ENCODE measurements at regions not wholly inside any gene's neighbourhood (a gene's known extent, or its start where the extent isn't known, plus 50 kb on each side); places are given as distances from the start of the nearest gene placed in this dataset.

DNA sequence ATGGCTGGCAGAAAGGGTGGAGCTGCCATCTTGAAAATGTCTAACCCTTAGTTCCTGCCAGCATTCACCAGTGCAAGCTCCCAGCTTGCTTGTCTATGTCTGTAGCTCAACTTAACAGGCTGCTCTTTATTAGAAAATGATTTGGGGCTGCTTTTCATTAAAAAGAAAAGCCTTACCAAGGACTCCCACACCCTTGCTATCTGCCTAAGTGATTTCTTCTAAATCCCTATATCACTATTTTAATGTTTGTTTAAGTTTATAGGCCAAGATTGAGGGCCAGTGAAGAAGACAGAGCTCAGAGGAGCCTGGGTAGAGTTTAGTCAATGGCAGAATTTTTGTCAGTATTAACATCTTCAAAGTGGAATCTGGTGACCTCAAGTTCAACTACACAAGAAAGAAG, 336.8 kb upstream of the CHRM3 start:
- no peaks in the 10 kb centered on the region for H3K9me3 ChIP-seq (ENCODE audit: insufficient read depth, low read depth)
- H3K4me2 ChIP-seq: no peak overlapping the region
- H3K27ac ChIP-seq: no peak overlapping the region
- H3F3A ChIP-seq (ENCODE audit: insufficient read depth, low read depth): no peaks in the 10 kb centered on the region
- no peaks in the 10 kb centered on the region for H3K27me3 ChIP-seq (ENCODE audit: insufficient read depth, low read depth)
- H3K4me1 ChIP-seq (replicated peaks; ENCODE audit: insufficient read depth): no peaks in the 10 kb centered on the region
- no peak overlapping the region for H2AFZ ChIP-seq
- no peak for DNase-seq
- H3K36me3 ChIP-seq (ENCODE audit: low read depth): no peaks in the 10 kb centered on the region
- BruUV-seq (replicated peaks): no TSS peak
- POLR2A ChIA-PET (ENCODE audit: unreplicated experiment): no interaction called here
- CTCF ChIA-PET: no interaction called here
- H3K79me2 ChIP-seq (ENCODE audit: low read depth): no peaks in the 10 kb centered on the region
- intact Hi-C loops (cut with micrococcal nuclease; ENCODE audit: unreplicated experiment): no loop called here
- H3K9me2 ChIP-seq (ENCODE audit: insufficient read depth): no peaks in the 10 kb centered on the region
- TF ChIP-seq, protein P1, sequence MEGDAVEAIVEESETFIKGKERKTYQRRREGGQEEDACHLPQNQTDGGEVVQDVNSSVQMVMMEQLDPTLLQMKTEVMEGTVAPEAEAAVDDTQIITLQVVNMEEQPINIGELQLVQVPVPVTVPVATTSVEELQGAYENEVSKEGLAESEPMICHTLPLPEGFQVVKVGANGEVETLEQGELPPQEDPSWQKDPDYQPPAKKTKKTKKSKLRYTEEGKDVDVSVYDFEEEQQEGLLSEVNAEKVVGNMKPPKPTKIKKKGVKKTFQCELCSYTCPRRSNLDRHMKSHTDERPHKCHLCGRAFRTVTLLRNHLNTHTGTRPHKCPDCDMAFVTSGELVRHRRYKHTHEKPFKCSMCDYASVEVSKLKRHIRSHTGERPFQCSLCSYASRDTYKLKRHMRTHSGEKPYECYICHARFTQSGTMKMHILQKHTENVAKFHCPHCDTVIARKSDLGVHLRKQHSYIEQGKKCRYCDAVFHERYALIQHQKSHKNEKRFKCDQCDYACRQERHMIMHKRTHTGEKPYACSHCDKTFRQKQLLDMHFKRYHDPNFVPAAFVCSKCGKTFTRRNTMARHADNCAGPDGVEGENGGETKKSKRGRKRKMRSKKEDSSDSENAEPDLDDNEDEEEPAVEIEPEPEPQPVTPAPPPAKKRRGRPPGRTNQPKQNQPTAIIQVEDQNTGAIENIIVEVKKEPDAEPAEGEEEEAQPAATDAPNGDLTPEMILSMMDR (conservative IDR thresholded peaks at IDR 0.05): no peak
- TF ChIP-seq EZH2 (IDR thresholded peaks at IDR 0.05; ENCODE audit: low read depth): no peak
- H4K20me1 ChIP-seq (ENCODE audit: insufficient read depth): no peaks in the 10 kb centered on the region
- no peak overlapping the region for H3K4me3 ChIP-seq

- Histone ChIP-seq H3K9me2 (ENCODE audit: insufficient read depth) (no peaks in the 10 kb centered on the region), H3K4me3 (no peak overlapping the region)
Measured at GRCh38 chr1:239044829-239045228, 341.5 kb upstream of the CHRM3 start.

DNA sequence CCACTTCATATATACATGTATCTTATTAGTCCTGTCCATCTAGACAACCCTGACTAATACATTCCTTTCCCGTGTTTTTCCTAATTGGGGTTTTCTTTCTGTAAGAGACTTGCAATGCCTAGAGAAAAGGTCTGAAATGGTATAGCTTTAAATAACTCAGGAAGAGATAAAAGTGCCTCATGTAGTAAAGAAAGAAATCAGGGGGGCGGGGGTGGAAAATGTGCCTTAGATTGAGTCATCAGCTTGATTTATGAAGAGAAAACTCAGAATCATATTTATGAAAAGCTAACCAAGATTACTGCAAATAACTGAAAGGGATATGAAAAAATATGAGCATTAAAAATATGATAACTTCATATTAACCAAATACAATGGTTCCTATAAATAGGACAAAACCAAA, 345.8 kb upstream of the CHRM3 start:
- ChIA-PET CTCF (no interaction called here), POLR2A (ENCODE audit: unreplicated experiment) (no interaction called here)
- Histone ChIP-seq H3K4me3 (no peak overlapping the region), H3K9me3 (ENCODE audit: insufficient read depth, low read depth) (no peaks in the 10 kb centered on the region), H3K9me2 (ENCODE audit: insufficient read depth) (no peaks in the 10 kb centered on the region), H3K79me2 (ENCODE audit: low read depth) (no peaks in the 10 kb centered on the region), H3K27ac (no peak overlapping the region), H3K27me3 (ENCODE audit: insufficient read depth, low read depth) (peaks cover 8% of the 10 kb centered on the region; the same call in 1 of the 2 replicates), H3K36me3 (ENCODE audit: low read depth) (no peaks in the 10 kb centered on the region), H3K4me2 (no peak overlapping the region), H2AFZ (no peak overlapping the region), H3F3A (ENCODE audit: insufficient read depth, low read depth) (no peaks in the 10 kb centered on the region), H3K4me1 (replicated peaks; ENCODE audit: insufficient read depth) (no peaks in the 10 kb centered on the region), H4K20me1 (ENCODE audit: insufficient read depth) (no peaks in the 10 kb centered on the region)
- TF ChIP-seq EZH2 (IDR thresholded peaks at IDR 0.05; ENCODE audit: low read depth): no peak
- TF ChIP-seq, protein P1 (conservative IDR thresholded peaks at IDR 0.05): no peak
- no TSS peak for BruUV-seq (replicated peaks)
- intact Hi-C loops (cut with micrococcal nuclease; ENCODE audit: unreplicated experiment): no loop called here
- no peak for DNase-seq

More at GRCh38 chr1:239044829-239045228, 341.5 kb upstream of the CHRM3 start:
- ChIA-PET CTCF (no interaction called here), POLR2A (ENCODE audit: unreplicated experiment) (no interaction called here)
- no peak for DNase-seq
- Histone ChIP-seq H3K36me3 (ENCODE audit: low read depth) (no peaks in the 10 kb centered on the region), H3K79me2 (ENCODE audit: low read depth) (no peaks in the 10 kb centered on the region), H2AFZ (no peak overlapping the region), H3K27ac (no peak overlapping the region), H3K4me2 (no peak overlapping the region), H3K4me1 (replicated peaks; ENCODE audit: insufficient read depth) (no peaks in the 10 kb centered on the region), H4K20me1 (ENCODE audit: insufficient read depth) (no peaks in the 10 kb centered on the region), H3K9me3 (ENCODE audit: insufficient read depth, low read depth) (no peaks in the 10 kb centered on the region), H3K27me3 (ENCODE audit: insufficient read depth, low read depth) (peaks cover 8% of the 10 kb centered on the region; the same call in 1 of the 2 replicates), H3F3A (ENCODE audit: insufficient read depth, low read depth) (no peaks in the 10 kb centered on the region)
- BruUV-seq (replicated peaks): no TSS peak
- intact Hi-C loops (cut with micrococcal nuclease; ENCODE audit: unreplicated experiment): no loop called here
- TF ChIP-seq, protein P1 (conservative IDR thresholded peaks at IDR 0.05): no peak
- TF ChIP-seq EZH2 (IDR thresholded peaks at IDR 0.05; ENCODE audit: low read depth): no peak
